Thyroid gland (tissue), 4 donors: ENCODE measurements at regions not wholly inside any gene's neighbourhood (a gene's known extent, or its start where the extent isn't known, plus 50 kb on each side); places are given as distances from the start of the nearest gene placed in this dataset.

Source experiments
- DNase-seq, 2 donors: peaks; one replicate each; pipeline ENCODE4 v3.0.0-alpha.2; 2019
- H3K27ac ChIP-seq, 3 donors: fragments of 200-600 bp; sonication (generic); 1 replicate in 2 of 3; 2 replicates in 1 of 3; pipeline ENCODE4 v1.5.1; 2016 to 2019; ENCODE audit warnings: mild to moderate bottlenecking in 1 of 3, moderate library complexity in 1 of 3
- H3K27me3 ChIP-seq: fragments of 200-600 bp; sonication (generic); one replicate; pipeline ENCODE4 v1.5.1; 2019
- H3K36me3 ChIP-seq, 2 donors: fragments of 200-600 bp; sonication (generic); one replicate each; pipeline ENCODE4 v1.5.1; 2016 to 2019
- H3K4me1 ChIP-seq, 2 donors: fragments of 200-600 bp; sonication (generic); one replicate each; pipeline ENCODE4 v1.5.1; 2017 to 2019
- H3K4me3 ChIP-seq, 3 donors: fragments of 200-600 bp; sonication (generic); replicated peaks in 1 of 3; 1 replicate in 2 of 3; 2 replicates in 1 of 3; pipeline ENCODE4 v1.5.1; 2016; ENCODE audit warnings: mild to moderate bottlenecking in 1 of 3
- H3K9me3 ChIP-seq: fragments of 200-600 bp; sonication (generic); one replicate; pipeline ENCODE4 v1.5.1; 2017
- POLR2A ChIP-seq, 2 donors: fragments of 450-650 bp; IDR thresholded peaks; one replicate each; pipeline ENCODE4 v1.6.1; 2017; ENCODE audit warnings: antibody characterized with exemption in 2 of 2, mild to moderate bottlenecking in 2 of 2, moderate library complexity in 1 of 2
- WGBS, 2 donors: methylation state at CpG; one replicate each; pipeline ENCODE4 v1.1.5; 2017; 5-methylcytosine and 5-hydroxymethylcytosine counted together
- intact Hi-C: fragments of 100-400 bp; cut with DNase I; formaldehyde crosslinking; loops from one replicate; pipeline ENCODE4 v1.15.1; 2023
- TF ChIP-seq, protein P1 (sequence below), 6 experiments: fragments of 200-600 bp in 3 of 6; fragments of 450-650 bp in 3 of 6; sonication (generic) in 3 of 6; IDR thresholded peaks; one replicate each; pipeline ENCODE4 v1.5.1; 2016 to 2019; ENCODE audit warnings: antibody characterized with exemption in 6 of 6, mild to moderate bottlenecking in 2 of 6, inconsistent platforms in 1 of 6, moderate library complexity in 1 of 6

DNA sequence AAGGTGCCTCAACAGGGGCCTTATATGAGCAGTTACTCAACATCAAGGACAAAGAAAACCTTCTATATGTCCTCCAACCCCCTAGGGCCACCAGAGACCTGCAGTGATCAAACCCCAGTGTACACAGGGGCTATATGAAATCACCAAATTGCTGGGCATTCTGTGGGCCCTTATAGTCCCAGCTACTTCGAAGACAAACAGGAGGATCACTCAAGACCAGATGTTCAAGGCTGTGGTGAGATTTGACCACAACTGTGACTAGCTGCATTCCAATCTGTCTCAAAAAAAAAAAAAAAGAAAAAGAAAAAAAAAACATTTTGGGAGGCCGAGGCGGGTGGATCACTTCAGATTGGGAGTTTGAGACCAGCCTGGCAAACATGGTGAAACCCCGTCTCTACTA lies 51.0 kb upstream of the PRB2 start:
- no peak overlapping the region for H3K27ac ChIP-seq
- no peak for TF ChIP-seq POLR2A (IDR thresholded peaks at IDR 0.05)
- TF ChIP-seq, protein P1, sequence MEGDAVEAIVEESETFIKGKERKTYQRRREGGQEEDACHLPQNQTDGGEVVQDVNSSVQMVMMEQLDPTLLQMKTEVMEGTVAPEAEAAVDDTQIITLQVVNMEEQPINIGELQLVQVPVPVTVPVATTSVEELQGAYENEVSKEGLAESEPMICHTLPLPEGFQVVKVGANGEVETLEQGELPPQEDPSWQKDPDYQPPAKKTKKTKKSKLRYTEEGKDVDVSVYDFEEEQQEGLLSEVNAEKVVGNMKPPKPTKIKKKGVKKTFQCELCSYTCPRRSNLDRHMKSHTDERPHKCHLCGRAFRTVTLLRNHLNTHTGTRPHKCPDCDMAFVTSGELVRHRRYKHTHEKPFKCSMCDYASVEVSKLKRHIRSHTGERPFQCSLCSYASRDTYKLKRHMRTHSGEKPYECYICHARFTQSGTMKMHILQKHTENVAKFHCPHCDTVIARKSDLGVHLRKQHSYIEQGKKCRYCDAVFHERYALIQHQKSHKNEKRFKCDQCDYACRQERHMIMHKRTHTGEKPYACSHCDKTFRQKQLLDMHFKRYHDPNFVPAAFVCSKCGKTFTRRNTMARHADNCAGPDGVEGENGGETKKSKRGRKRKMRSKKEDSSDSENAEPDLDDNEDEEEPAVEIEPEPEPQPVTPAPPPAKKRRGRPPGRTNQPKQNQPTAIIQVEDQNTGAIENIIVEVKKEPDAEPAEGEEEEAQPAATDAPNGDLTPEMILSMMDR (IDR thresholded peaks at IDR 0.05): no peak
- 87 to 91% methylated on average over 4 of the region's 4 CpGs for WGBS, 2 donors

DNA sequence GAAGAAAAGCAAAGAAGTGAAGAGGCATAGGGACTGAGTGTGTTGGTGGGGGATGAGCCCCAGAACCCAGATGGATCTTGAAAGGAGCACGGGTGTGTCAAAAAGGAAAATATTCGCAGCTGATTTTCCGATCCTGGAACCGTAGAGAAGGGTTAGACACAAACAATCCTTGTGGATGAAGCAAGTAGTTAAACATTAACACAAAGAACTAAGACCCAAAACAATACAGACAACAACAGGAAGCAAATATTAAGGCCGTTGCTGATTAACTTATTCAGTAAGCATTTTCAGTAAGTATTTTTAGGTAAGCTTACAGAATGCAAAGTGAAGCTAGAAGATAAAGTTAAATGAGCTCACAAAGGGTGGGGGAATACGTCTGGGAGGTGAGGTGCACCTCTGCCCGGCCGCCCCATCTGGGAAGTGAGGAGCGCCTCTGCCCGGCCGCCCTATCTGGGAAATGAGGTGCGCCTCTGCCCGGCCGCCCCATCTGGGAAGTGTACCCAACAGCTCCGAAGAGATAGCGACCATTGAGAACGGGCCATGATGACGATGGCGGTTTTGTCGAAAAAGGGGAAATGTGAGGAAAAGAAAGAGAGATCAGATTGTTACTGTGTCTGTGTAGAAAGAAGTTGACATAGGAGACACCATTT lies 62.8 kb upstream of the PRB2 start:
- intact Hi-C loops: no loop called here
- Histone ChIP-seq H3K27me3 (no peaks in the 10 kb centered on the region), H3K36me3 (no peaks in the 10 kb centered on the region), H3K27ac (no peak overlapping the region), H3K4me3 (no peak overlapping the region), H3K4me1 (no peaks in the 10 kb centered on the region), H3K9me3 (no peaks in the 10 kb centered on the region)
- no peak for DNase-seq
- WGBS, 2 donors: 72 to 80% methylated on average over 17 to 20 of the region's 20 CpGs
- no peak for TF ChIP-seq POLR2A (IDR thresholded peaks at IDR 0.05)

More for the DNA sequence above, 51.0 kb upstream of the PRB2 start:
- Histone ChIP-seq H3K36me3 (no peaks in the 10 kb centered on the region), H3K27me3 (no peaks in the 10 kb centered on the region), H3K4me3 (no peak overlapping the region), H3K9me3 (no peaks in the 10 kb centered on the region), H3K4me1 (no peaks in the 10 kb centered on the region)
- intact Hi-C loops: no loop called here
- no peak for DNase-seq

DNA sequence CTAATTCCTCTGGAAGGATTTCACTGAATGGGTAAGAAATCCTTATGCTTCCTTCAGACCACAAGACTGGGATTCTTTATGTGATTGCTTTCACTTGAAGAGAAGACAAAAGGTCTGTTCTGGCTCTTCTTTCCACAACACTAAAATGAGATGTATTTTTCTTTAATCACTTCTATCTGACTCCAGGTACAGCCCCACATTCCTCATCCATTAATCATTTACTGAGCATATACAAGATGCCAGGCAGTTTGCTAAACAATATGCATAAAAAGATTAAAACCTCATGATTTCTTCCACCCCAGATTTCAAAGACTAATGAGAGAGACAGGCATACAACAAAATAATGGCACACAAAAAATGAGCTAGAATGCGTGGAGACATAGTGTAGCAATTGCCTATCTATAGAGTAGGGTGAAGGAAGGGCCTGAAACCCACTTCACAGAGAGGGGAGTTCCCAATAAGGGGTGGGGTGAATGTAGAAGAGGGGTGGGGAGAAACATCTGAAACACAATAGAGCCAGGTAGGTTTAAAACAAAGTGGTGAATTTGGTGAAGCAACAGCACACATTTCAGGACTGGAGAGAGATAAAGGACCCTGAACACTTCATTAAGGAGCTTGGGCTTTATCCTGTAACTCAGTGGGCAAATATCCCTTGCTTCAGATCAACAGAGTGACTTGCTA lies 65.1 kb upstream of the PRB2 start:
- no peaks in the 10 kb centered on the region for H3K9me3 ChIP-seq
- H3K27me3 ChIP-seq: no peaks in the 10 kb centered on the region
- TF ChIP-seq, protein P1 (IDR thresholded peaks at IDR 0.05): no peak
- TF ChIP-seq POLR2A (IDR thresholded peaks at IDR 0.05): no peak
- no peaks in the 10 kb centered on the region for H3K36me3 ChIP-seq
- no peak for DNase-seq
- H3K27ac ChIP-seq: no peak overlapping the region
- no peak overlapping the region for H3K4me3 ChIP-seq
- WGBS, 2 donors: 81 to 85% methylated on average over 1 of the region's 1 CpG
- H3K4me1 ChIP-seq: no peaks in the 10 kb centered on the region
- intact Hi-C loops: no loop called here

DNA sequence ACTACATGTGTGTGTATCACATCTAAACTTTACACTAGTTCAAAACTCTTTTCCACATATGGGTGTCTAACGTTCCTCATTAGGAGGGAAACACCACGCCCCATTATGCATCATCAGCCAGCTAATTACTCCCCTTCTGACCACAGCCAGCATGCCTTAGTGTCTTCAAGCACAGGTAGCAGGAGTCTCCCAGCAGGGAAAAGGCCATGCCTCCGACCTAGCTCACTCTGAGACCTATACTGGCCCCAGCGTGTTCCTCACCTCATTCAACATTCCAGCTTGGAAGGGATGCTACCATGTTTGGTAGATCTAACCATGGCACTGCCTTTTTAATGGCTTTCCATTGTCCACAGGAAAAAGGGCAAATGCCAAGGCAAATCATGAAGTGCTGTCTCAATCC lies 66.1 kb upstream of the PRB2 start:
- intact Hi-C loops: no loop called here
- no peaks in the 10 kb centered on the region for H3K27me3 ChIP-seq
- WGBS, 2 donors: 57 to 68% methylated on average over 4 of the region's 4 CpGs
- DNase-seq: no peak
- H3K27ac ChIP-seq: no peak overlapping the region
- TF ChIP-seq, protein P1 (IDR thresholded peaks at IDR 0.05): no peak
- TF ChIP-seq POLR2A (IDR thresholded peaks at IDR 0.05): no peak
- H3K4me1 ChIP-seq: no peaks in the 10 kb centered on the region
- no peaks in the 10 kb centered on the region for H3K9me3 ChIP-seq
- no peak overlapping the region for H3K4me3 ChIP-seq
- H3K36me3 ChIP-seq: no peaks in the 10 kb centered on the region

DNA sequence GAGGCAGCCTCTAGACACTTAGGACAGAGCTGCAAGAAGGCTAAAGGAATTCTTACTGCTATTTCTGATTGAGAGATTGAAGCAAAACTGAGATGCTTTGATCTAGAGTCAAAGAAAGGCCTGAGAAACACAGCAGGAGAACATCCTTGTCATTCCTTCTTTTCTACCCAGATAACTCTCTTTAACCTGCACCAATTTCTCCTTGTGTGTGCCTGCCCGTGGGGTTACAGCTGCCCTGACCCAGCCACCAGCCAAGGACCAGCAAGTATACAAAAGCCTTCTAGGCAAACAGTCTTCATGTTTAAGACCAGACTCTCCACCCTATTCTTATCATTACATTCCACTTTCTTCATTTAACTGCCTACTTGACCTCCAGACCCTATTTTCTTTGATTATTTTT lies 81.7 kb upstream of the PRB2 start:
- intact Hi-C loops: no loop called here
- no peak overlapping the region for H3K4me3 ChIP-seq
- DNase-seq: no peak
- WGBS, 2 donors: 33 to 53% methylated on average over 1 of the region's 1 CpG
- H3K36me3 ChIP-seq: no peaks in the 10 kb centered on the region
- no peak for TF ChIP-seq POLR2A (IDR thresholded peaks at IDR 0.05)
- TF ChIP-seq, protein P1 (IDR thresholded peaks at IDR 0.05): no peak
- no peaks in the 10 kb centered on the region for H3K9me3 ChIP-seq
- no peak overlapping the region for H3K27ac ChIP-seq
- H3K27me3 ChIP-seq: no peaks in the 10 kb centered on the region
- H3K4me1 ChIP-seq: no peaks in the 10 kb centered on the region
